ENCODE measurements at regions not wholly inside any gene's neighbourhood (a gene's known extent, or its start where the extent isn't known, plus 50 kb on each side); places are given as distances from the start of the nearest gene placed in this dataset.

DNA sequence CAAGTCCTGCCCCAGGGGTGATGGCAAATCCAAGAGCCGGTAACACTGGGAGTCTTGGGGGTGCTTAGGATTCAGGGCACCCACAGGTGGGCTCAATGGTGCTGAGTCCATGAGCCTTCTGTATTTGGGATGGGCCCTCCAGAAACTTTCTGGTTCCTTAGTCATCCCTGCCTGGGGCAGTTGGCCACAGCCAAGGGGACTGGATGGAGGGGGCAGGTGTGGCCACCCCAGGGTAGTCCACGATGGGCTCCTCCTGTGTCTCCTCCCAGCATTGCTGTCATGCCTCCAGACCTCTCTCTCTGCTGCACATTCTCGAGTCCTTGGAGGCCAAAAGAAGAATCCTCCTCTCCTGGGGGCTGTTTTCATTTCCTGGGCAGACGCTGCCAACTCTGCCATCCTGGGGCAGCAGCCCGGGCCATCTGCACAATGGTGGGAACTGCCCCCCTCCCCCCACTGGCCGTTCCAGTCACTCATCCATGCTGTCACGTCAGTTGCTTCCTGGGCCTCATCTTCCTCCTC is 158.0 kb upstream of the TWIST2 start:
- peaks cover 0 to 29% (median 0%) of the 10 kb centered on the region in 7 donors for H3K27me3 ChIP-seq (replicated peaks in 1 of 7)
- TF ChIP-seq POLR2AphosphoS5 (IDR thresholded peaks at IDR 0.05) (no peak), POLR2A (IDR thresholded peaks at IDR 0.05) (no peak)
- no peaks in the 10 kb centered on the region for H3K9me3 ChIP-seq
- 52 to 74% (median 62%) methylated on average over 7 of the region's 7 CpGs for WGBS, 5 donors
- H3K4me3 ChIP-seq: no peak overlapping the region
- H3K36me3 ChIP-seq: no peaks in the 10 kb centered on the region
- intact Hi-C loops (cut with DNase I; ENCODE audit: low total_unique reads): no loop called here
- H3K27ac ChIP-seq: no peak overlapping the region
- no peak for DNase-seq
- H3K4me1 ChIP-seq: no peaks in the 10 kb centered on the region

DNA sequence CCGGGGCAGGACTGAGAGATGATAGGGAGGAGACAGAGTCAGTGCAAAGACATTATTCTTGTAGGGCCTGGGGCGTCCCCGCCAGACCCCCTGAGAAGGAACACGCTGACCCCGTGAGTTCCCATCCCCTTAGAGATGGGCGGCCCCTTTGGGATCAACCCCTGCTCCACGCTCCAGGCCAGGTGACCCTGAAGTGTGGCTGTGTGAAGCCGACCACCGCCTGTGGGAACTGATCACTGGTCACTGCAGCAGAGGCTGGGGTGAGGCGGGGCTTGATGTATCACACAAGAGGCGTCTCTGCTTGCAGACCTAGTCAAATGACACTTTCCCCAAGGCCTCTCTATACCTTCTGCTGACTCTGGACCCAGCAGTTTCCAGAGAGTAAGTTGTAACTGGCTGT is 157.4 kb upstream of the TWIST2 start:
- WGBS, 5 donors: 68 to 87% (median 82%) methylated on average over 7 to 11 of the region's 11 CpGs
- H3K4me1 ChIP-seq: no peaks in the 10 kb centered on the region
- H3K9me3 ChIP-seq: no peaks in the 10 kb centered on the region
- no peak overlapping the region for H3K27ac ChIP-seq
- no peak for DNase-seq
- intact Hi-C loops (cut with DNase I; ENCODE audit: low total_unique reads): no loop called here
- H3K27me3 ChIP-seq (replicated peaks in 1 of 7): peaks cover 0 to 28% (median 0%) of the 10 kb centered on the region in 7 donors
- TF ChIP-seq, protein P1, sequence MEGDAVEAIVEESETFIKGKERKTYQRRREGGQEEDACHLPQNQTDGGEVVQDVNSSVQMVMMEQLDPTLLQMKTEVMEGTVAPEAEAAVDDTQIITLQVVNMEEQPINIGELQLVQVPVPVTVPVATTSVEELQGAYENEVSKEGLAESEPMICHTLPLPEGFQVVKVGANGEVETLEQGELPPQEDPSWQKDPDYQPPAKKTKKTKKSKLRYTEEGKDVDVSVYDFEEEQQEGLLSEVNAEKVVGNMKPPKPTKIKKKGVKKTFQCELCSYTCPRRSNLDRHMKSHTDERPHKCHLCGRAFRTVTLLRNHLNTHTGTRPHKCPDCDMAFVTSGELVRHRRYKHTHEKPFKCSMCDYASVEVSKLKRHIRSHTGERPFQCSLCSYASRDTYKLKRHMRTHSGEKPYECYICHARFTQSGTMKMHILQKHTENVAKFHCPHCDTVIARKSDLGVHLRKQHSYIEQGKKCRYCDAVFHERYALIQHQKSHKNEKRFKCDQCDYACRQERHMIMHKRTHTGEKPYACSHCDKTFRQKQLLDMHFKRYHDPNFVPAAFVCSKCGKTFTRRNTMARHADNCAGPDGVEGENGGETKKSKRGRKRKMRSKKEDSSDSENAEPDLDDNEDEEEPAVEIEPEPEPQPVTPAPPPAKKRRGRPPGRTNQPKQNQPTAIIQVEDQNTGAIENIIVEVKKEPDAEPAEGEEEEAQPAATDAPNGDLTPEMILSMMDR (IDR thresholded peaks at IDR 0.05 in 8 of 11, conservative IDR thresholded peaks at IDR 0.05 in 3 of 11): no peak
- TF ChIP-seq POLR2A (IDR thresholded peaks at IDR 0.05) (no peak), POLR2AphosphoS5 (IDR thresholded peaks at IDR 0.05) (no peak)
- no peak overlapping the region for H3K4me3 ChIP-seq
- no peaks in the 10 kb centered on the region for H3K36me3 ChIP-seq

DNA sequence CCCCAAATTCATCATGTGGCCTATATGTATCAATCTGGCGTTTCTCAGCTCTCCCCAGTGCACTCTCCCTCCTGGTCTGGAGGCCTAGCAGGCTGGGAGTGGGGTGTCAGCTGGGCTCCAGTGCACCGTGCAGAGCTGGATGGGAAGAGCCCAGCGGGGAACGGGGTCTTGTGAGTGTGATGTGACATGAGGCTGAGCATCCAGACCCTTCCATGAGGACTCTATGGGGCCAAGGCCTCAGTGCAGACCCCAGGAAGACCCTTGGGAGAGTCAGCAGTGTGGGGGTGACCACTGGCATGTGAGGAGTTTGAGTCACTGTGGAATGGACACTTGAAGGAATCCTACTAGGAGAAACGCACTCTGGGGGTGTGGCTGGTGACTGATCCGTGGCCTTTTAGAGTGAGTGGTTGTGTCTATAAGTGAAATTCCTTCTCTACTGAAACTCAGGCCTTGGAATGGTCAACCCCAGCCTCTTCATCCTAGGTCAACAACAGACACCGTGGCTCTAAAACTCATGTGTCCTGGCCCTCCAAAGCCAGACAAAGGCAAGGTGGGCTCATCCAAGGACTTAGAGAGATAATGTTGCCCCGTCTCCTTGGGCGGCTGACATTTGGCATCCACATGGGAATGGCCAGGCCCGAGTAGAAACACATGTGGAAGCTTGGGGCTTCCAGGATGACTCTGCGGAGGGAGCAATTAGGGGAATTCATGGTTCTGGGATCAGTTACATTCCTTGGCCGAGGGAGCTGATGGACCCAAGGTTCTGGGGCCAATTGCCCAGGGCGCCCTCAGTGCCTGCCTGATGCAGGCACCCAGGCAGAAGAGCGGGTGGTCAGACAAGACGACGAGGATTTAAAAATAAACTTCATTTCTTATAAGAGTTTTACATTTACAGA is 156.0 kb upstream of the TWIST2 start:
- Histone ChIP-seq H3K27ac (no peak overlapping the region), H3K4me3 (no peak overlapping the region), H3K36me3 (no peaks in the 10 kb centered on the region), H3K9me3 (no peaks in the 10 kb centered on the region), H3K4me1 (no peaks in the 10 kb centered on the region), H3K27me3 (replicated peaks in 1 of 7) (peaks cover 0 to 14% (median 0%) of the 10 kb centered on the region in 7 donors)
- DNase-seq: no peak
- TF ChIP-seq POLR2AphosphoS5 (IDR thresholded peaks at IDR 0.05) (no peak), POLR2A (IDR thresholded peaks at IDR 0.05) (no peak)
- TF ChIP-seq, protein P1 (IDR thresholded peaks at IDR 0.05 in 8 of 11, conservative IDR thresholded peaks at IDR 0.05 in 3 of 11): no peak
- WGBS, 5 donors: 84 to 89% (median 84%) methylated on average over 15 to 16 of the region's 16 CpGs
- intact Hi-C loops (cut with DNase I; ENCODE audit: low total_unique reads): no loop called here

DNA sequence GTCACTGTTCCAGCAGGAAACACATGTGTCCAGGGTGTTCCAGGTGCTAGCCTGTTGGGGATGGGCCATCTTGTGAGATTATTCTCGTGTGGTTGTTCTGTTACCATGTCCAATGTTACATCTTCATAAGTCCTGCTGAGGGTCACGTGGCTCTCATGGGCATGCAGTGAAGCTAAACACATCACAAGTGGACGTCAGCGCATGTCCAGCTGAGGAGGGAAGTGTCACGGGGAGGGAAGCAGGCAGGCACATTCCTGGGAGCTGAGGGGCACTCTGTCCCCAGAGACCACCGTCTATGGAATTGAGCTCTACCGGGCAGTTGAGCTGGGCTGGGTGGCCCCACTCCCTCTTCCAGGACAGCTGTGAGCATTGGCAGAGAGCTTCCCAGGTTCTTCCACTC is 155.3 kb upstream of the TWIST2 start:
- Histone ChIP-seq H3K27ac (no peak overlapping the region), H3K4me1 (no peaks in the 10 kb centered on the region), H3K4me3 (no peak overlapping the region), H3K27me3 (replicated peaks in 1 of 7) (peaks cover 0 to 10% (median 0%) of the 10 kb centered on the region in 7 donors), H3K9me3 (no peaks in the 10 kb centered on the region), H3K36me3 (no peaks in the 10 kb centered on the region)
- WGBS, 5 donors: 75 to 90% (median 83%) methylated on average over 7 of the region's 7 CpGs
- intact Hi-C loops (cut with DNase I; ENCODE audit: low total_unique reads): no loop called here
- TF ChIP-seq, protein P1 (IDR thresholded peaks at IDR 0.05 in 8 of 11, conservative IDR thresholded peaks at IDR 0.05 in 3 of 11): no peak
- TF ChIP-seq POLR2AphosphoS5 (IDR thresholded peaks at IDR 0.05): no peak
- DNase-seq: no peak

Data from spleen (tissue), 11 donors.